ENCODE measurements at regions not wholly inside any gene's neighbourhood (a gene's known extent, or its start where the extent isn't known, plus 50 kb on each side); places are given as distances from the start of the nearest gene placed in this dataset.

DNA sequence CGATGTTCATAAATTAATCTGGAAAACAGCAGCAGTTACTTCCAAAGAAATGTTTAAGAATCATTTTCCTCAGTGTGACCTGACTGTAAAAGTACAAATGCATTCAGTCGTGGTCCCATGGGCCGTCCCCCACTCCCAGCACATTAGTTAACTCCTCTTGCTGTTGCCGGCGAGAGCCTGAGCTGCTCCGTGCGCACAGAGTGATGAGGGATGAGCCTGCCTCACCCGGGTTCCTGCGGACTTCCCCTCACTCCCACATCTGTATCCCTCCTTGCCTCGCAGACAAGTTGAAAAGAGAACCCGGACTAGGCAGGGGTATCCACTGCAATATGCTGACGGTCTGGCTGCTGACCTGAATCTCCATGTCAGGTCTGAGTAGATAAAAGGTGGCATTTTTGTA is 861.7 kb upstream of the NR2F2 start (continued):
- TF ChIP-seq, protein P1, sequence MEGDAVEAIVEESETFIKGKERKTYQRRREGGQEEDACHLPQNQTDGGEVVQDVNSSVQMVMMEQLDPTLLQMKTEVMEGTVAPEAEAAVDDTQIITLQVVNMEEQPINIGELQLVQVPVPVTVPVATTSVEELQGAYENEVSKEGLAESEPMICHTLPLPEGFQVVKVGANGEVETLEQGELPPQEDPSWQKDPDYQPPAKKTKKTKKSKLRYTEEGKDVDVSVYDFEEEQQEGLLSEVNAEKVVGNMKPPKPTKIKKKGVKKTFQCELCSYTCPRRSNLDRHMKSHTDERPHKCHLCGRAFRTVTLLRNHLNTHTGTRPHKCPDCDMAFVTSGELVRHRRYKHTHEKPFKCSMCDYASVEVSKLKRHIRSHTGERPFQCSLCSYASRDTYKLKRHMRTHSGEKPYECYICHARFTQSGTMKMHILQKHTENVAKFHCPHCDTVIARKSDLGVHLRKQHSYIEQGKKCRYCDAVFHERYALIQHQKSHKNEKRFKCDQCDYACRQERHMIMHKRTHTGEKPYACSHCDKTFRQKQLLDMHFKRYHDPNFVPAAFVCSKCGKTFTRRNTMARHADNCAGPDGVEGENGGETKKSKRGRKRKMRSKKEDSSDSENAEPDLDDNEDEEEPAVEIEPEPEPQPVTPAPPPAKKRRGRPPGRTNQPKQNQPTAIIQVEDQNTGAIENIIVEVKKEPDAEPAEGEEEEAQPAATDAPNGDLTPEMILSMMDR (IDR thresholded peaks at IDR 0.05): no peak

GRCh38 chr15:95469496-95470000 is 861.0 kb upstream of the NR2F2 start:
- no peaks in the 10 kb centered on the region for H3K9me3 ChIP-seq
- no peak overlapping the region for H2AFZ ChIP-seq (ENCODE audit: low read depth)
- 17% methylated on average over 8 of the region's 8 CpGs for WGBS (ENCODE audit: low lambda C conversion rate)
- H4K20me1 ChIP-seq (ENCODE audit: insufficient read depth): no peaks in the 10 kb centered on the region
- H3K4me2 ChIP-seq: no peak overlapping the region
- no peak overlapping the region for H3K27ac ChIP-seq (ENCODE audit: low read depth in 2 of 2, low read length in 1 of 2)
- no peaks in the 10 kb centered on the region for H3K36me3 ChIP-seq (replicated peaks in 1 of 2; ENCODE audit: control insufficient read depth in 1 of 2, insufficient read depth in 2 of 2, low read length in 1 of 2)
- no peak overlapping the region for H3K9ac ChIP-seq
- no peak for DNase-seq
- no peaks in the 10 kb centered on the region for H3F3A ChIP-seq (replicated peaks; ENCODE audit: insufficient read depth)
- no peak overlapping the region for H3K4me3 ChIP-seq (ENCODE audit: low read depth in 2 of 2, low read length in 1 of 2)
- POLR2A ChIA-PET: no interaction called here
- CTCF ChIA-PET: no interaction called here
- no peaks in the 10 kb centered on the region for H3K4me1 ChIP-seq (ENCODE audit: control insufficient read depth in 1 of 2, insufficient read depth in 2 of 2, low read depth in 1 of 2, low read length in 1 of 2)
- no peaks in the 10 kb centered on the region for H3K9me2 ChIP-seq
- TF ChIP-seq SMC3 (IDR thresholded peaks at IDR 0.05; ENCODE audit: low read depth, low read length) (no peak), MEF2A (IDR thresholded peaks at IDR 0.05; ENCODE audit: borderline replicate concordance, low read depth) (no peak), ELF1 (IDR thresholded peaks at IDR 0.05) (no peak), FOSL2 (IDR thresholded peaks at IDR 0.05; ENCODE audit: borderline replicate concordance, low read depth) (no peak), GATA2 (CRISPR knock-in tag; IDR thresholded peaks at IDR 0.05) (no peak), TCF12 (IDR thresholded peaks at IDR 0.05) (no peak), EZH2phosphoT487 (IDR thresholded peaks at IDR 0.05; ENCODE audit: borderline replicate concordance, low read depth) (no peak), NFIC (IDR thresholded peaks at IDR 0.05; ENCODE audit: borderline replicate concordance) (no peak), RXRA (IDR thresholded peaks at IDR 0.05; ENCODE audit: borderline replicate concordance, low read depth) (no peak), JUND (IDR thresholded peaks at IDR 0.05) (no peak), EP300 (IDR thresholded peaks at IDR 0.05; ENCODE audit: borderline replicate concordance in 1 of 2, low read depth in 1 of 2, low read length in 1 of 2) (no peak), CHD2 (IDR thresholded peaks at IDR 0.05; ENCODE audit: low read length, partially characterized antibody) (no peak), RFX5 (IDR thresholded peaks at IDR 0.05; ENCODE audit: low read length) (no peak), NRF1 (IDR thresholded peaks at IDR 0.05; ENCODE audit: low read depth, low read length) (no peak), SIN3A (IDR thresholded peaks at IDR 0.05; ENCODE audit: borderline replicate concordance, low read depth, low read length) (no peak), FOXM1 (IDR thresholded peaks at IDR 0.05; ENCODE audit: low read depth) (no peak)
- TF ChIP-seq, protein P1 (IDR thresholded peaks at IDR 0.05): no peak
- TF ChIP-seq, protein P2, sequence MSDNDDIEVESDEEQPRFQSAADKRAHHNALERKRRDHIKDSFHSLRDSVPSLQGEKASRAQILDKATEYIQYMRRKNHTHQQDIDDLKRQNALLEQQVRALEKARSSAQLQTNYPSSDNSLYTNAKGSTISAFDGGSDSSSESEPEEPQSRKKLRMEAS (IDR thresholded peaks at IDR 0.05; ENCODE audit: low read depth): no peak
- H3K79me2 ChIP-seq (ENCODE audit: insufficient read depth): no peaks in the 10 kb centered on the region
- no peaks in the 10 kb centered on the region; the same call in 1 of the 2 replicates for H3K27me3 ChIP-seq (ENCODE audit: insufficient read depth)
